ENCODE measurements at regions not wholly inside any gene's neighbourhood (a gene's known extent, or its start where the extent isn't known, plus 50 kb on each side); places are given as distances from the start of the nearest gene placed in this dataset.

DNA sequence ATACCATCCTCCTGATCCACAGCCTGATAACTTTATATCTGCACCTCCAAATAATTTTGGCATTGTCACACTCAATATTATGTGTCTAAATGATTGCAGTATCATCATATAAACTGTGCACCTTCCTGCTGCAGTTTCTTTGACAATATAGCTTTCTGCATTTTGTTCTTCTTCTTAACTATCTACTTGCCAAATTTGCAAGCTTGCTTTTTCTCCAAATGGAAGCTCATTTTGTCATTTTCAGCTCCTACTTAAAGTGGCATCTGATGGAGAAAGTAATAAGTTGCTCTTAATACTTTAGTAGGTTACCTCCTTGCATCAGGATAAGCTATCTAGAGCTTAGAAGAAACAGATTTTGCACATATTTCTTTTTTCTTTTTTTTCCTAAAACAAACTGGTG, 74.0 kb upstream of the DEFB112 start:
- no peak for DNase-seq (ENCODE audit: low spot score)
- TF ChIP-seq, protein P1, sequence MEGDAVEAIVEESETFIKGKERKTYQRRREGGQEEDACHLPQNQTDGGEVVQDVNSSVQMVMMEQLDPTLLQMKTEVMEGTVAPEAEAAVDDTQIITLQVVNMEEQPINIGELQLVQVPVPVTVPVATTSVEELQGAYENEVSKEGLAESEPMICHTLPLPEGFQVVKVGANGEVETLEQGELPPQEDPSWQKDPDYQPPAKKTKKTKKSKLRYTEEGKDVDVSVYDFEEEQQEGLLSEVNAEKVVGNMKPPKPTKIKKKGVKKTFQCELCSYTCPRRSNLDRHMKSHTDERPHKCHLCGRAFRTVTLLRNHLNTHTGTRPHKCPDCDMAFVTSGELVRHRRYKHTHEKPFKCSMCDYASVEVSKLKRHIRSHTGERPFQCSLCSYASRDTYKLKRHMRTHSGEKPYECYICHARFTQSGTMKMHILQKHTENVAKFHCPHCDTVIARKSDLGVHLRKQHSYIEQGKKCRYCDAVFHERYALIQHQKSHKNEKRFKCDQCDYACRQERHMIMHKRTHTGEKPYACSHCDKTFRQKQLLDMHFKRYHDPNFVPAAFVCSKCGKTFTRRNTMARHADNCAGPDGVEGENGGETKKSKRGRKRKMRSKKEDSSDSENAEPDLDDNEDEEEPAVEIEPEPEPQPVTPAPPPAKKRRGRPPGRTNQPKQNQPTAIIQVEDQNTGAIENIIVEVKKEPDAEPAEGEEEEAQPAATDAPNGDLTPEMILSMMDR (IDR thresholded peaks at IDR 0.05; ENCODE audit: borderline replicate concordance, control extremely low read depth, extremely low read depth, insufficient read depth, missing control alignments), result no peak
- in situ Hi-C loops (cut with MboI; ENCODE audit: low sequenced_read_pairs, unreplicated experiment), result no loop called here

- in situ Hi-C loops (cut with MboI; ENCODE audit: low sequenced_read_pairs, unreplicated experiment), result no loop called here
- no peak for DNase-seq (ENCODE audit: low spot score)
- TF ChIP-seq, protein P1 (IDR thresholded peaks at IDR 0.05; ENCODE audit: borderline replicate concordance, control extremely low read depth, extremely low read depth, insufficient read depth, missing control alignments), result no peak
Measured at GRCh38 chr6:50124572-50124971, 74.8 kb upstream of the DEFB112 start.

- in situ Hi-C loops (cut with MboI; ENCODE audit: low sequenced_read_pairs, unreplicated experiment), result loop anchor here (25.0 kb wide), 2 partner anchors 459 to 659 kb away; no protein-coding TSS in a partner anchor
- TF ChIP-seq, protein P1 (IDR thresholded peaks at IDR 0.05; ENCODE audit: borderline replicate concordance, control extremely low read depth, extremely low read depth, insufficient read depth, missing control alignments), result no peak
- DNase-seq (ENCODE audit: low spot score), result peak; percentile 16
Measured at GRCh38 chr6:50128420-50129005, 78.8 kb upstream of the DEFB112 start.

DNA sequence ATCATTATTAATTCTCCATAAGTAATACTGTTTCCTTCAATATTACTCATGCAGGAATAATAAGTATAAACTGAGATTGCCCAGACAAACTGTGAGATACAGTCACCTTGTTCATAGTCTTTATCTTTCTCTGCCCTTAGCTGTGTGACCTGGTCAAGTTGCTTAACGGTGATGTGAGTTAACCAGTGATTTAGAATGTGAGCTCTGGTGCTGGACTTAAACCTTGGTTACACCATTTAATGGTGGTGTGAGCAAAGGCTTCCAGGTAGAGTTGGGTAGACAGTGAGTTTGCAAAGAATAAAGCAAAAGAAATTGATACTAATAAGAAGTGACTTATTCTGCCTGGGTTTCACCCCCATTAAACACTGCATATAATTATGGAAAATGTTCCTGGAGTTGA, 86.2 kb upstream of the DEFB112 start:
- in situ Hi-C loops (cut with MboI; ENCODE audit: low sequenced_read_pairs, unreplicated experiment), result loop anchor here (25.0 kb wide), 2 partner anchors 451 to 651 kb away; no protein-coding TSS in a partner anchor
- DNase-seq (ENCODE audit: low spot score), result no peak
- TF ChIP-seq, protein P1 (IDR thresholded peaks at IDR 0.05; ENCODE audit: borderline replicate concordance, control extremely low read depth, extremely low read depth, insufficient read depth, missing control alignments), result no peak

DNA sequence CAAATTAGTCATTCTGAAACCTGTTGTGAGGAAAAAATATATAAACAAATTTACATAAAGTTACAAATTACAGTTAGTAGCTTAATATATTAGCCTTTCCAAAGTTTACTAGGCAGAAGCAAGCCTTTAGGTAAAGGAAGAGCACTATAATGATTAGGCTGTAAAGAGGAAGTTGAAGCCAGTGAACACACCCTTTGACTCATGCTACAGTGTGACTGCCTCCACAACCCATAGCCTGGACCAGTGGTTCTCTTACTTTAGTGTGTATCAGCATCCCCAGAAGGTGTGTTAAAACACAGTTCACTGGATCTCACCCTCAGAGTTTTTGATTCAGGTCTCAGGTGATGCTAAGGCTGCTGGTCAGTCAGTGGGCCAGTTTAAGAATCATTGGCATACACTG, 91.4 kb upstream of the DEFB112 start:
- in situ Hi-C loops (cut with MboI; ENCODE audit: low sequenced_read_pairs, unreplicated experiment), result loop anchor here (25.0 kb wide), 2 partner anchors 446 to 646 kb away; no protein-coding TSS in a partner anchor
- DNase-seq (ENCODE audit: low spot score), result no peak
- TF ChIP-seq, protein P1 (IDR thresholded peaks at IDR 0.05; ENCODE audit: borderline replicate concordance, control extremely low read depth, extremely low read depth, insufficient read depth, missing control alignments), result no peak

- in situ Hi-C loops (cut with MboI; ENCODE audit: low sequenced_read_pairs, unreplicated experiment), result loop anchor here (25.0 kb wide), 2 partner anchors 444 to 644 kb away; no protein-coding TSS in a partner anchor
- TF ChIP-seq, protein P1 (IDR thresholded peaks at IDR 0.05; ENCODE audit: borderline replicate concordance, control extremely low read depth, extremely low read depth, insufficient read depth, missing control alignments), result no peak
- DNase-seq (ENCODE audit: low spot score), result no peak
Measured at GRCh38 chr6:50143011-50143719, 93.4 kb upstream of the DEFB112 start.
